ENCODE measurements at regions not wholly inside any gene's neighbourhood (a gene's known extent, or its start where the extent isn't known, plus 50 kb on each side); places are given as distances from the start of the nearest gene placed in this dataset.
"Not testable (repeated sequence)": the region's sequence is repeated elsewhere in the genome, so short reads cannot be mapped to it uniquely, and the experiment has no call there.

DNA sequence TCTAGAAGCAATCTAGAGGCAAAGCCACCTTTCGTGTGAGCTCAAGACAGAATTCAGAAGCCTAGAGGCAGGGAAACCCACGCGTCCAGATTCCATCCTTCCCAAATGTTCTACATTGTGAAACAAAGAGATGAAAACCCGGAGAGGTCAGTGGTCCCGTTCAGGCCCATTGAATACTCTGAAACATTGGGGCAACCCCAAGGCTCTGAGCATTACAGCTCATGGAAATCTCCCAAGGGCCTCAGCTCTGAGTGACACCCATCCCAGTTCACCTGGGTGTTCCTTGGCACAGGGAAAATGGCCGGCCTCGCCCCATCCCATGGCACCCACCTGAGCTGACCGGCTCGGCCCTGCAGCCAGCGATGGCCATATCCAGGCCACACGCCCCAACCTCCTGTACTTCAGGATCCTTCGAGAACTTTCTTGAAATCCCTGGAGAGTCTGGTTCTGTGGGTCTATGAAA, 128.6 kb upstream of the FGF3 start:
- Mint-ChIP-seq H3K4me3 (no peak overlapping the region), H3K36me3 (ENCODE audit: low read depth) (no peaks in the 10 kb centered on the region), H3K4me1 (no peaks in the 10 kb centered on the region), H3K27ac (no peak overlapping the region), H3K9me3 (no peaks in the 10 kb centered on the region), H3K27me3 (no peaks in the 10 kb centered on the region)
- intact Hi-C loops (cut with micrococcal nuclease), result no loop called here
- DNase-seq, result no peak

- Mint-ChIP-seq H3K9me3 (no peaks in the 10 kb centered on the region), H3K27ac (no peak overlapping the region), H3K36me3 (ENCODE audit: low read depth) (no peaks in the 10 kb centered on the region), H3K4me1 (no peaks in the 10 kb centered on the region), H3K27me3 (no peaks in the 10 kb centered on the region), H3K4me3 (no peak overlapping the region)
- DNase-seq, result no peak
- intact Hi-C loops (cut with micrococcal nuclease), result no loop called here
Measured at GRCh38 chr11:69948256-69949141, 129.3 kb upstream of the FGF3 start.

- no peaks in the 10 kb centered on the region for H3K36me3 Mint-ChIP-seq (ENCODE audit: low read depth)
- H3K9me3 Mint-ChIP-seq, result no peaks in the 10 kb centered on the region
- intact Hi-C loops (cut with micrococcal nuclease), result no loop called here
- no peak for DNase-seq
- no peaks in the 10 kb centered on the region for H3K4me1 Mint-ChIP-seq
- H3K4me3 Mint-ChIP-seq, result no peak overlapping the region
- H3K27me3 Mint-ChIP-seq, result no peaks in the 10 kb centered on the region
- H3K27ac Mint-ChIP-seq, result no peak overlapping the region
Measured at GRCh38 chr11:69949327-69949726, 128.8 kb upstream of the ANO1 start.

DNA sequence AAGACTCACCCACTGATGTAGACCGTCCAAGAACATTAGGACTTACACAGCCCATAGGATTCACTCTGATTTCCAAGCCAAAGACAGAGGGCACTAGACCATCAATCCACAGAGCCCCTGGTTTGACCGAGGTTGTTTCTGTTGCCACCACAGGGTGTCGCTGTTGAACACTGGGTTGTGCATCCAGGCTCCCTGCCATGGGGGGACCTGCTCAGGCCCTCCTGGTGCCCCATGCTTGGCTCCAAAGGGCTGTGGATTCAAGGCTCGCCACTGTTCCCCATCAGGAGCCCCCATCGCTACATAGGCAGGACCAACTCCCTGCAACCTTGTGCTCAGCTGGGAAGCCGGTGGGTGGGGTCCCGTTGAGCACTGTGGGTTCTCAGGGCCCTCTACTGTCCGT, 128.0 kb upstream of the ANO1 start:
- no peaks in the 10 kb centered on the region for H3K4me1 Mint-ChIP-seq
- peak; percentile 73 for DNase-seq
- H3K27ac Mint-ChIP-seq, result no peak overlapping the region
- no peak overlapping the region for H3K4me3 Mint-ChIP-seq
- H3K27me3 Mint-ChIP-seq, result no peaks in the 10 kb centered on the region
- intact Hi-C loops (cut with micrococcal nuclease), result no loop called here
- H3K9me3 Mint-ChIP-seq, result no peaks in the 10 kb centered on the region
- no peaks in the 10 kb centered on the region for H3K36me3 Mint-ChIP-seq (ENCODE audit: low read depth)

- DNase-seq, result no peak
- H3K36me3 Mint-ChIP-seq (ENCODE audit: low read depth), result no peaks in the 10 kb centered on the region
- H3K9me3 Mint-ChIP-seq, result no peaks in the 10 kb centered on the region
- H3K4me3 Mint-ChIP-seq, result no peak overlapping the region
- intact Hi-C loops (cut with micrococcal nuclease), result no loop called here
- no peaks in the 10 kb centered on the region for H3K4me1 Mint-ChIP-seq
- no peaks in the 10 kb centered on the region for H3K27me3 Mint-ChIP-seq
- no peak overlapping the region for H3K27ac Mint-ChIP-seq
Measured at GRCh38 chr11:69950621-69951020, 127.5 kb upstream of the ANO1 start.

DNA sequence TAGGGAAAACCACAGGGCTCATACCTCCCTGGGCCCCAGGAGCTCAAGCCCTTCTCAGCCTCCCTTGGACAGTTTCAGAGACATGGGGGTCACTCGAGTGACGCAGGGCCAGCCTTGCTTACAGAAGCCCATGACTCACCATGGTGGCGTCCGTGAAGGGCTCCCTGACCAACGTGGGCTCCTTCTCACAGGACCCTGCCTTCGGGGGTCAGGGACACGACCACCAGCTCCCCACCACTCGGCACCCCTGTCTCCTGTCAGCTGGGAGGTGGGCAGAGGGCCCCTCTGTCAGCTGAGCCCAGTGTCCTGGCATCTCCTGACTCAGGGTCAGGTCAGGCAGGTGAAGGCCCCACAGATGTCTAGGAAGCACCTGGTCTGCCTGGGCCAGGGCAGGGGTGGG, 126.3 kb upstream of the ANO1 start:
- Mint-ChIP-seq H3K27ac (no peak overlapping the region), H3K4me1 (no peaks in the 10 kb centered on the region), H3K4me3 (no peak overlapping the region), H3K27me3 (no peaks in the 10 kb centered on the region), H3K9me3 (no peaks in the 10 kb centered on the region), H3K36me3 (ENCODE audit: low read depth) (no peaks in the 10 kb centered on the region)
- intact Hi-C loops (cut with micrococcal nuclease), result no loop called here
- no peak for DNase-seq

- H3K36me3 Mint-ChIP-seq (ENCODE audit: low read depth); H3K4me1 Mint-ChIP-seq; H3K27ac Mint-ChIP-seq; DNase-seq; H3K4me3 Mint-ChIP-seq; H3K27me3 Mint-ChIP-seq; H3K9me3 Mint-ChIP-seq; intact Hi-C loops (cut with micrococcal nuclease): not testable (repeated sequence)
Measured at GRCh38 chr11:69952229-69952975, 125.7 kb upstream of the ANO1 start.

GRCh38 chr11:69953356-69953755, 124.8 kb upstream of the ANO1 start:
- no peak overlapping the region for H3K27ac Mint-ChIP-seq
- intact Hi-C loops (cut with micrococcal nuclease), result no loop called here
- no peaks in the 10 kb centered on the region for H3K27me3 Mint-ChIP-seq
- no peak for DNase-seq
- no peaks in the 10 kb centered on the region for H3K36me3 Mint-ChIP-seq (ENCODE audit: low read depth)
- no peaks in the 10 kb centered on the region for H3K9me3 Mint-ChIP-seq
- no peak overlapping the region for H3K4me3 Mint-ChIP-seq
- H3K4me1 Mint-ChIP-seq, result no peaks in the 10 kb centered on the region

GRCh38 chr11:69954756-69955155, 123.4 kb upstream of the ANO1 start:
- H3K36me3 Mint-ChIP-seq (ENCODE audit: low read depth), result no peaks in the 10 kb centered on the region
- no peaks in the 10 kb centered on the region for H3K27me3 Mint-ChIP-seq

GRCh38 chr11:69956669-69957190, 121.4 kb upstream of the ANO1 start:
- intact Hi-C loops (cut with micrococcal nuclease), result no loop called here
- Mint-ChIP-seq H3K36me3 (ENCODE audit: low read depth) (no peaks in the 10 kb centered on the region), H3K4me1 (no peaks in the 10 kb centered on the region), H3K9me3 (no peaks in the 10 kb centered on the region), H3K27me3 (no peaks in the 10 kb centered on the region), H3K27ac (no peak overlapping the region), H3K4me3 (no peak overlapping the region)
- DNase-seq, result no peak

More at GRCh38 chr11:69954756-69955155, 123.4 kb upstream of the ANO1 start:
- H3K9me3 Mint-ChIP-seq, result no peaks in the 10 kb centered on the region
- DNase-seq, result no peak
- H3K4me3 Mint-ChIP-seq, result no peak overlapping the region
- intact Hi-C loops (cut with micrococcal nuclease), result no loop called here
- H3K27ac Mint-ChIP-seq, result no peak overlapping the region
- no peaks in the 10 kb centered on the region for H3K4me1 Mint-ChIP-seq

- intact Hi-C loops (cut with micrococcal nuclease), result no loop called here
- no peak for DNase-seq
- Mint-ChIP-seq H3K27ac (no peak overlapping the region), H3K27me3 (no peaks in the 10 kb centered on the region), H3K9me3 (no peaks in the 10 kb centered on the region), H3K4me1 (no peaks in the 10 kb centered on the region), H3K4me3 (no peak overlapping the region), H3K36me3 (ENCODE audit: low read depth) (no peaks in the 10 kb centered on the region)
Measured at GRCh38 chr11:69957849-69958248, 120.3 kb upstream of the ANO1 start.

DNA sequence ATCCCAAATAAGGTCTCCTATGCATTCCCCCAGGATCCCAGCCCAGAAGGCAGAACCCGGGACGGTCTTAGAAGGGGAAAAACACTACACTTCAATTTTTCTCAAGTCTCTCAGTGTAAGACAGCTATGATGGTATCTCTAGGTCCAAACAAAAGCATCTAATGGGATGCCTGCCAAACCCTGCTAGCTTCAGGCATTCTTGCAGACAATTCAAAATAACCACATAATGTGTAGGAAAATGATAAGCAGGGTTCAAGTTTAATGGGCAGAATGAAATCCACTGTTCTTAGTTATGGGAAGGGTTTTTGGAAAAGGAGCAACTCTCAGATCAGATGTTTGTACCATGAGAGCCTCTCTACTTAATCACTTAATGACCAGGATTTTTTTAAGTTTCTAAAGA, 119.8 kb upstream of the ANO1 start:
- H3K36me3 Mint-ChIP-seq (ENCODE audit: low read depth), result no peaks in the 10 kb centered on the region
- intact Hi-C loops (cut with micrococcal nuclease), result no loop called here
- H3K27ac Mint-ChIP-seq, result no peak overlapping the region
- no peak overlapping the region for H3K4me3 Mint-ChIP-seq
- H3K9me3 Mint-ChIP-seq, result no peaks in the 10 kb centered on the region
- DNase-seq, result no peak
- H3K4me1 Mint-ChIP-seq, result no peaks in the 10 kb centered on the region
- no peaks in the 10 kb centered on the region for H3K27me3 Mint-ChIP-seq

DNA sequence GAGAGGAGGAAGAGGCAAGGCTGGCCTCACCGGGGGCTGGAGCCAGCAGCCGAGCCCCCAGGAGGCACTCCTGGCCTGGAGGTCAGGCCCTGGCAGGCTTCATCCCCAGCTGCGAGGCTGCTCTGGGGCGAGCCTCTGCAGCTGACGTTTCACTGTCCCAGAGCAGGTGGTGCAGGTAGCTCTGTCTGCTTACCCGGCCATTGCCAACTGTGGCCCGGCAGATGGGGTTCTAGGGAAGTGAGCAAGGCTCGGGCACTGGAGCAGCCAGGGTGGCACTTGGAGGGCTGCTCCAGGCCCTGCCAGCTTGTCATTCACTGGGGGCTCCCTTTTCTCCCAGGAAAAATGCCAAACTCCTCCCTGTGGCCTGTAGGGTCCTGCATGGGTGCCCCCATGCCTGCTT, 118.7 kb upstream of the ANO1 start:
- Mint-ChIP-seq H3K27ac (no peak overlapping the region), H3K4me3 (no peak overlapping the region), H3K27me3 (no peaks in the 10 kb centered on the region), H3K4me1 (no peaks in the 10 kb centered on the region), H3K36me3 (ENCODE audit: low read depth) (no peaks in the 10 kb centered on the region), H3K9me3 (no peaks in the 10 kb centered on the region)
- no peak for DNase-seq
- intact Hi-C loops (cut with micrococcal nuclease), result no loop called here

- Mint-ChIP-seq H3K27me3 (no peaks in the 10 kb centered on the region), H3K4me1 (no peaks in the 10 kb centered on the region), H3K9me3 (no peaks in the 10 kb centered on the region), H3K27ac (no peak overlapping the region), H3K4me3 (no peak overlapping the region), H3K36me3 (ENCODE audit: low read depth) (no peaks in the 10 kb centered on the region)
- no peak for DNase-seq
- intact Hi-C loops (cut with micrococcal nuclease), result no loop called here
Measured at GRCh38 chr11:69961738-69962137, 116.4 kb upstream of the ANO1 start.
